WTC11 (cell line): ENCODE measurements at regions not wholly inside any gene's neighbourhood (a gene's known extent, or its start where the extent isn't known, plus 50 kb on each side); places are given as distances from the start of the nearest gene placed in this dataset.

Source experiments
- ATAC-seq: fragments of 200-7000 bp; cut with Tn5 transposase; 2 replicates; pipeline ENCODE4 v1.10.0; 2021; ENCODE audit warnings: mild to moderate bottlenecking, moderate library complexity
- CTCF ChIA-PET: fragments of 300-600 bp; sonication (Branson Sonifier 250); formaldehyde crosslinking; loops from one replicate; lab custom pipeline; 2021; ENCODE audit warnings: antibody characterized with exemption; lab: Charles Lee
- POLR2A ChIA-PET: fragments of 350-600 bp; sonication (Branson Sonifier 250); formaldehyde crosslinking; loops from one replicate; lab custom pipeline; 2021; ENCODE audit warnings: antibody characterized with exemption; lab: Charles Lee
- DNase-seq: peaks from one replicate; pipeline ENCODE4 v3.0.0; 2021; ENCODE audit warnings: low spot score
- H3K27ac Mint-ChIP-seq: 2 replicates; pipeline ENCODE4 v1.8.0; 2021; ENCODE audit warnings: mixed read lengths
- H3K27me3 Mint-ChIP-seq: 2 replicates; pipeline ENCODE4 v1.8.0; 2021; ENCODE audit warnings: low read depth, mild to moderate bottlenecking, moderate library complexity, mixed read lengths
- H3K36me3 Mint-ChIP-seq: 2 replicates; pipeline ENCODE4 v1.8.0; 2021; ENCODE audit warnings: mixed read lengths
- H3K4me1 Mint-ChIP-seq: 2 replicates; pipeline ENCODE4 v1.8.0; 2022; ENCODE audit warnings: mixed read lengths
- H3K4me3 Mint-ChIP-seq: 2 replicates; pipeline ENCODE4 v1.8.0; 2021; ENCODE audit warnings: mild to moderate bottlenecking, moderate library complexity, mixed read lengths
- H3K9me3 Mint-ChIP-seq: 2 replicates; pipeline ENCODE4 v1.8.0; 2021; ENCODE audit warnings: mixed read lengths
- ATF2 ChIP-seq: sonication (generic); formaldehyde crosslinking; IDR thresholded peaks from 2 replicates; pipeline ENCODE4 v1.8.1; 2022; ENCODE audit warnings: low read depth, missing genetic modification reagents, borderline replicate concordance
- CBFB ChIP-seq: sonication (generic); formaldehyde crosslinking; IDR thresholded peaks from 2 replicates; pipeline ENCODE4 v1.8.1; 2022; ENCODE audit warnings: mild to moderate bottlenecking, low read depth, missing genetic modification reagents
- E2F1 ChIP-seq: sonication (generic); formaldehyde crosslinking; IDR thresholded peaks from 2 replicates; pipeline ENCODE4 v1.8.0; 2022; ENCODE audit warnings: mild to moderate bottlenecking, missing genetic modification reagents
- ETV6 ChIP-seq: sonication (generic); formaldehyde crosslinking; IDR thresholded peaks from 2 replicates; pipeline ENCODE4 v1.8.1; 2022; ENCODE audit warnings: mild to moderate bottlenecking, missing genetic modification reagents
- FOXK1 ChIP-seq: sonication (generic); formaldehyde crosslinking; IDR thresholded peaks from 2 replicates; pipeline ENCODE4 v1.8.0; 2022; ENCODE audit warnings: mild to moderate bottlenecking, moderate library complexity, missing genetic modification reagents
- HMGA2 ChIP-seq: fragments of 250-450 bp; sonication (Bioruptor Pico); IDR thresholded peaks from 2 replicates; pipeline ENCODE4 v1.4.0; 2021; ENCODE audit warnings: mild to moderate bottlenecking, moderate library complexity
- IRF2 ChIP-seq: sonication (generic); formaldehyde crosslinking; IDR thresholded peaks from 2 replicates; pipeline ENCODE4 v1.8.0; 2022; ENCODE audit warnings: low read depth, missing genetic modification reagents, borderline replicate concordance
- MLX ChIP-seq: sonication (generic); formaldehyde crosslinking; IDR thresholded peaks from 2 replicates; pipeline ENCODE4 v1.8.1; 2023; ENCODE audit warnings: mild to moderate bottlenecking, missing genetic modification reagents, moderate library complexity
- MXD4 ChIP-seq: fragments of 250-450 bp; sonication (Bioruptor Pico); IDR thresholded peaks from 2 replicates; pipeline ENCODE4 v1.8.0; 2021; ENCODE audit warnings: mild to moderate bottlenecking, moderate library complexity, borderline replicate concordance
- NR1H2 ChIP-seq: sonication (generic); formaldehyde crosslinking; IDR thresholded peaks from 2 replicates; pipeline ENCODE4 v1.9.0; 2021; ENCODE audit warnings: mild to moderate bottlenecking, moderate library complexity, missing genetic modification reagents
- OVOL2 ChIP-seq: fragments of 250-450 bp; sonication (Bioruptor Pico); IDR thresholded peaks from 2 replicates; pipeline ENCODE4 v1.9.0; 2021; ENCODE audit warnings: mild to moderate bottlenecking, borderline replicate concordance
- SOX15 ChIP-seq: fragments of 250-450 bp; sonication (Bioruptor Pico); IDR thresholded peaks from 2 replicates; pipeline ENCODE4 v1.9.0; 2021; ENCODE audit warnings: mild to moderate bottlenecking
- SP1 ChIP-seq: sonication (generic); formaldehyde crosslinking; conservative IDR thresholded peaks from 2 replicates; pipeline ENCODE4 v1.8.1; 2022; ENCODE audit warnings: missing genetic modification reagents
- ZNF121 ChIP-seq: sonication (generic); formaldehyde crosslinking; IDR thresholded peaks from 2 replicates; pipeline ENCODE4 v1.8.0; 2023; ENCODE audit warnings: missing genetic modification reagents
- ZNF232 ChIP-seq: sonication (generic); formaldehyde crosslinking; IDR thresholded peaks from 2 replicates; pipeline ENCODE4 v1.8.0; 2022; ENCODE audit warnings: mild to moderate bottlenecking, missing genetic modification reagents
- ZNF281 ChIP-seq: sonication (generic); formaldehyde crosslinking; IDR thresholded peaks from 2 replicates; pipeline ENCODE4 v1.8.0; 2023; ENCODE audit warnings: mild to moderate bottlenecking, missing genetic modification reagents
- ZNF317 ChIP-seq: sonication (generic); formaldehyde crosslinking; IDR thresholded peaks from 2 replicates; pipeline ENCODE4 v1.8.1; 2023; ENCODE audit warnings: low read depth, mild to moderate bottlenecking, moderate library complexity, missing genetic modification reagents, borderline replicate concordance
- ZNF423 ChIP-seq: fragments of 250-450 bp; sonication (Bioruptor Pico); IDR thresholded peaks from 2 replicates; pipeline ENCODE4 v2.1.2; 2022; ENCODE audit warnings: mild to moderate bottlenecking, moderate library complexity
- ZNF512 ChIP-seq: sonication (generic); formaldehyde crosslinking; IDR thresholded peaks from 2 replicates; pipeline ENCODE4 v1.8.1; 2022; ENCODE audit warnings: missing genetic modification reagents, borderline replicate concordance
- ZNF532 ChIP-seq: fragments of 250-450 bp; sonication (Bioruptor Pico); IDR thresholded peaks from 2 replicates; pipeline ENCODE4 v1.9.0; 2021; ENCODE audit warnings: mild to moderate bottlenecking, borderline replicate concordance

GRCh38 chr2:39546409-39546808 is 109.3 kb upstream of the MAP4K3 start:
- peaks cover 8% of the 10 kb centered on the region; the same call in 1 of the 2 replicates for H3K9me3 Mint-ChIP-seq
- no peaks in the 10 kb centered on the region for H3K36me3 Mint-ChIP-seq
- no peak for DNase-seq

GRCh38 chr2:39546937-39547336 is 109.9 kb upstream of the MAP4K3 start:
- no peak overlapping the region for H3K27ac Mint-ChIP-seq
- POLR2A ChIA-PET = no interaction called here
- DNase-seq = no peak
- no peaks in the 10 kb centered on the region for H3K36me3 Mint-ChIP-seq
- TF ChIP-seq NR1H2 (CRISPR knock-in tag) (no peak), ZNF532 (no peak), FOXK1 (CRISPR knock-in tag) (no peak), MXD4 (no peak), ZNF317 (CRISPR knock-in tag) (no peak), E2F1 (CRISPR knock-in tag) (no peak), ETV6 (CRISPR knock-in tag) (no peak), ZNF512 (CRISPR knock-in tag) (no peak), HMGA2 (CRISPR knock-in tag) (no peak), MLX (CRISPR knock-in tag) (no peak), ZNF121 (no peak), IRF2 (CRISPR knock-in tag) (no peak), ZNF281 (no peak), OVOL2 (CRISPR knock-in tag) (no peak), ATF2 (CRISPR knock-in tag) (no peak), SP1 (CRISPR knock-in tag) (no peak), SOX15 (CRISPR knock-in tag) (no peak), ZNF232 (no peak), ZNF423 (no peak)
- no peaks in the 10 kb centered on the region for H3K27me3 Mint-ChIP-seq
- peaks cover 20% of the 10 kb centered on the region for H3K4me1 Mint-ChIP-seq
- CTCF ChIA-PET = no interaction called here
- peaks cover 8% of the 10 kb centered on the region; the same call in 1 of the 2 replicates for H3K9me3 Mint-ChIP-seq
- ATAC-seq = no peak
- no peak overlapping the region for H3K4me3 Mint-ChIP-seq

More at GRCh38 chr2:39546409-39546808, 109.3 kb upstream of the MAP4K3 start:
- H3K27me3 Mint-ChIP-seq = no peaks in the 10 kb centered on the region
- H3K27ac Mint-ChIP-seq = no peak overlapping the region
- no peak overlapping the region for H3K4me3 Mint-ChIP-seq
- CTCF ChIA-PET = no interaction called here
- POLR2A ChIA-PET = no interaction called here
- no peak for ATAC-seq
- H3K4me1 Mint-ChIP-seq = peaks cover 20% of the 10 kb centered on the region
- TF ChIP-seq CBFB (CRISPR knock-in tag) = no peak
